ENCODE measurements at regions not wholly inside any gene's neighbourhood (a gene's known extent, or its start where the extent isn't known, plus 50 kb on each side); places are given as distances from the start of the nearest gene placed in this dataset.
"Not testable (repeated sequence)": the region's sequence is repeated elsewhere in the genome, so short reads cannot be mapped to it uniquely, and the experiment has no call there.

- no peak for DNase-seq (ENCODE audit: low spot score)
Observed at GRCh38 chr6:169978615-169979161, 227.3 kb downstream of the ERMARD start.

GRCh38 chr6:169977434-169978265 lies 226.2 kb downstream of the ERMARD start:
- no peak for DNase-seq (ENCODE audit: low spot score)

GRCh38 chr6:169976301-169977081 lies 225.1 kb downstream of the ERMARD start:
- peak; percentile 42 for DNase-seq (ENCODE audit: low spot score)

- DNase-seq (ENCODE audit: low spot score), result no peak
Observed at GRCh38 chr6:169975701-169976100, 224.3 kb downstream of the ERMARD start.

GRCh38 chr6:169975286-169975685 lies 223.9 kb downstream of the ERMARD start:
- no peak for DNase-seq (ENCODE audit: low spot score)

GRCh38 chr6:169974663-169975062 lies 223.2 kb downstream of the ERMARD start:
- no peak for DNase-seq (ENCODE audit: low spot score)

- not testable (repeated sequence) for DNase-seq (ENCODE audit: low spot score)
Observed at GRCh38 chr6:169973588-169974467, 222.4 kb downstream of the ERMARD start.

- no peak for DNase-seq (ENCODE audit: low spot score)
Observed at GRCh38 chr6:169972736-169973135, 221.3 kb downstream of the ERMARD start.

GRCh38 chr6:169972101-169972651 lies 220.8 kb downstream of the ERMARD start:
- DNase-seq (ENCODE audit: low spot score), result no peak

GRCh38 chr6:169971081-169971861 lies 219.8 kb downstream of the ERMARD start:
- DNase-seq (ENCODE audit: low spot score), result no peak

- DNase-seq (ENCODE audit: low spot score), result no peak
Observed at GRCh38 chr6:169970306-169970988, 219.0 kb downstream of the ERMARD start.

- no peak for DNase-seq (ENCODE audit: low spot score)
Observed at GRCh38 chr6:169969372-169970099, 218.1 kb downstream of the ERMARD start.

- no peak for DNase-seq (ENCODE audit: low spot score)
Observed at GRCh38 chr6:169968541-169969270, 217.3 kb downstream of the ERMARD start.

GRCh38 chr6:169967687-169968086 lies 216.3 kb downstream of the ERMARD start:
- DNase-seq (ENCODE audit: low spot score), result no peak

GRCh38 chr6:169966312-169967181 lies 215.1 kb downstream of the ERMARD start:
- DNase-seq (ENCODE audit: low spot score), result no peak

- no peak for DNase-seq (ENCODE audit: low spot score)
Observed at GRCh38 chr6:169965657-169966311, 214.4 kb downstream of the ERMARD start.

GRCh38 chr6:169965239-169965638 lies 213.8 kb downstream of the ERMARD start:
- no peak for DNase-seq (ENCODE audit: low spot score)
